HUES6 (cell line): ENCODE measurements at regions not wholly inside any gene's neighbourhood (a gene's known extent, or its start where the extent isn't known, plus 50 kb on each side); places are given as distances from the start of the nearest gene placed in this dataset.

ENCODE experiments used
- H3K27ac ChIP-seq: 2 replicates; pipeline ENCODE4 v1.7.0; 2013; ENCODE audit warnings: low read depth, mild to moderate bottlenecking, low read length, inconsistent platforms
- H3K27me3 ChIP-seq: 2 replicates; pipeline ENCODE4 v1.6.1; 2013; ENCODE audit warnings: low read length; ENCODE audit not compliant: control insufficient read depth, insufficient read depth
- H3K36me3 ChIP-seq: 2 replicates; pipeline ENCODE4 v1.6.1; 2013; ENCODE audit warnings: low read length; ENCODE audit not compliant: control insufficient read depth, insufficient read depth
- H3K4me1 ChIP-seq: 2 replicates; pipeline ENCODE4 v1.6.1; 2013; ENCODE audit warnings: low read length; ENCODE audit not compliant: control insufficient read depth, insufficient read depth
- H3K4me3 ChIP-seq: 2 replicates; pipeline ENCODE4 v1.5.1; 2013; ENCODE audit warnings: low read depth, low read length
- H3K9ac ChIP-seq: one replicate; pipeline ENCODE4 v1.6.1; 2013; ENCODE audit warnings: mild to moderate bottlenecking, low read length
- H3K9me3 ChIP-seq: 2 replicates; pipeline ENCODE4 v1.6.1; 2013; ENCODE audit warnings: low read depth, low read length; ENCODE audit not compliant: control insufficient read depth, insufficient read depth

DNA sequence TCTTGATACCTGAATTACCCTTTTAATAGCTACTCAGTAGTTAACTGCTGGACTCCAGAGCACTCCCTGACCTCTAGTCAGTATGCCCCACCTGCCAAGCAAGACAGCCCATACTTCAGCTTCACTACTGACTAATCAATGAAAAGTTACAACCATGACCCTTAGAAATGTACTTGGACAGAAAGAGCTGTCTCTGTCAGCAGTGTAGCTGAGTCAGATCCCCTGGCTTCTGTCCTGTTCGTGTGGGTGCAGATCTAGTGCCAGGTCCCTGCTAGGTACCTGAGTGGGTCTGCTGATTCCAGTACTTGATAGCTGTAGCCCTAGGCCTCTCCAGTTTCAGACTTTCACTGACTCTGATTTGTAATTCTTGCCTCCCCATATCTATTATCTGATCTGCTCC is 265.8 kb upstream of the POU2AF2 start:
- Histone ChIP-seq H3K4me3 (no peak overlapping the region), H3K9ac (no peak overlapping the region), H3K27ac (no peak overlapping the region), H3K9me3 (no peaks in the 10 kb centered on the region), H3K36me3 (no peaks in the 10 kb centered on the region), H3K4me1 (no peaks in the 10 kb centered on the region), H3K27me3 (no peaks in the 10 kb centered on the region)

DNA sequence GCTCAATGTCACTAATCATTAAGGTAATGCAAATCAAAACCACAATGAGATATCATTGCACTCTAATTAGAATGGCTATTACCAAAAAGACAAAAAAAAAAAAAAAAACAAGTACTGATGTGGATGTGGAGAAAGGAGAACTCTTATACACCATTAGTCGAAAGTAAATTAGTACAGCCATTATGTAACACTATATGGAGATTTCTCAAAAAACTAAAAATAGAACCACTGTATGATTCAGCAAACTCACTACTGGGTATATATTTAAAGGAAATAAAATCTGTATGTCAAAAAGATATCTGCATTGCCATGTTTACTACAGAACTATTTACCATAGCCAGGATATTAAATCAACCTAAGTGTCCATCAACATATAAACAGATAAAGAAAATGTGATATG is 265.4 kb upstream of the ARHGAP20 start:
- no peaks in the 10 kb centered on the region for H3K36me3 ChIP-seq
- no peak overlapping the region for H3K27ac ChIP-seq
- no peaks in the 10 kb centered on the region for H3K9me3 ChIP-seq
- no peaks in the 10 kb centered on the region for H3K27me3 ChIP-seq
- H3K4me1 ChIP-seq, result no peaks in the 10 kb centered on the region
- H3K9ac ChIP-seq, result no peak overlapping the region
- no peak overlapping the region for H3K4me3 ChIP-seq

DNA sequence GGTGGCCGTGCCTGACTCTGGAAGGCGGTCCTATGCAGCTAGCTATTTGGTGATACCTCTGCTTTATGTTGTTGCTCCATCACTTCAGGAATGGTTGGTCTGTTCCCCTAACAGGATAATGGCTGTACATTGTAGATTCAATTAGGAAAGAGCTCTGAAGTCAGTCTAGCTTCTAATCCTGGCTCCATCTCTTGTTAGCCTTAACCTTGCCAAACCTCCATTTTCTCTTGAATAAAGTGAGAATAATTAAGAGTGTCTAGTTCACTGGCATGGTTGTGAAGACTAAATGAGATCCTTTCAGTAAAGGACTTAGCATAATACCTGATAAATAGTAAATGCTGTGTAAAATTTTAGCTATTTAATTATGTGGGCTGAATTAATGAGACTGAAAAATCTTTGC is 262.5 kb upstream of the ARHGAP20 start:
- Histone ChIP-seq H3K27ac (no peak overlapping the region), H3K4me3 (no peak overlapping the region), H3K4me1 (no peaks in the 10 kb centered on the region), H3K9me3 (no peaks in the 10 kb centered on the region), H3K36me3 (no peaks in the 10 kb centered on the region), H3K27me3 (no peaks in the 10 kb centered on the region), H3K9ac (no peak overlapping the region)

GRCh38 chr11:110973401-110973980 is 261.3 kb upstream of the ARHGAP20 start:
- Histone ChIP-seq H3K9me3 (no peaks in the 10 kb centered on the region), H3K36me3 (no peaks in the 10 kb centered on the region), H3K27me3 (no peaks in the 10 kb centered on the region), H3K4me1 (no peaks in the 10 kb centered on the region), H3K9ac (no peak overlapping the region), H3K27ac (no peak overlapping the region), H3K4me3 (no peak overlapping the region)

- no peak overlapping the region for H3K27ac ChIP-seq
- no peak overlapping the region for H3K9ac ChIP-seq
Measured at GRCh38 chr11:110972640-110973039, 260.4 kb upstream of the ARHGAP20 start.

DNA sequence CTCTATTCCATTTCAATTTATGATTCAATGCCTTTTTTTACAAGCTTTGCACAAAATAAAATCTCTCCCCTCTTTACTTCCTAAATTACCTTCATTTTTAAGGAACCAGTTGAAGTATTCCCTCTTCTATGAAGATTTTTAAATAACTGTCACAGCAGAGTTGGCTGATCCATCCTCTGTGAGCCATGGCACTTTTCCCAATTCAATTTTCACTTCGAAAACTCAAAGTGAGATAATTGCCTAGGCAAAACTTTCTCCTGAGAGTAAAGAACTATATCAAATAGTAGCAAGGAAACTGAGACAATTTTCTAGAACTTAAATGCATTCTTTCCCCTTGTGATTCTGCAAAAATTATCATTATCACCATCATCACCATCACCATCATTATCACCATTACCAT is 259.9 kb upstream of the ARHGAP20 start:
- Histone ChIP-seq H3K9me3 (no peaks in the 10 kb centered on the region), H3K27ac (no peak overlapping the region), H3K36me3 (no peaks in the 10 kb centered on the region), H3K27me3 (no peaks in the 10 kb centered on the region), H3K4me1 (no peaks in the 10 kb centered on the region), H3K9ac (no peak overlapping the region), H3K4me3 (no peak overlapping the region)

More at GRCh38 chr11:110972640-110973039, 260.4 kb upstream of the ARHGAP20 start:
- Histone ChIP-seq H3K36me3 (no peaks in the 10 kb centered on the region), H3K27me3 (no peaks in the 10 kb centered on the region), H3K4me3 (no peak overlapping the region), H3K4me1 (no peaks in the 10 kb centered on the region), H3K9me3 (no peaks in the 10 kb centered on the region)

GRCh38 chr11:110971140-110971539 is 258.9 kb upstream of the ARHGAP20 start:
- no peak overlapping the region for H3K27ac ChIP-seq
- H3K9ac ChIP-seq, result no peak overlapping the region
- no peaks in the 10 kb centered on the region for H3K9me3 ChIP-seq
- no peak overlapping the region for H3K4me3 ChIP-seq
- no peaks in the 10 kb centered on the region for H3K36me3 ChIP-seq
- H3K4me1 ChIP-seq, result no peaks in the 10 kb centered on the region
- H3K27me3 ChIP-seq, result no peaks in the 10 kb centered on the region

DNA sequence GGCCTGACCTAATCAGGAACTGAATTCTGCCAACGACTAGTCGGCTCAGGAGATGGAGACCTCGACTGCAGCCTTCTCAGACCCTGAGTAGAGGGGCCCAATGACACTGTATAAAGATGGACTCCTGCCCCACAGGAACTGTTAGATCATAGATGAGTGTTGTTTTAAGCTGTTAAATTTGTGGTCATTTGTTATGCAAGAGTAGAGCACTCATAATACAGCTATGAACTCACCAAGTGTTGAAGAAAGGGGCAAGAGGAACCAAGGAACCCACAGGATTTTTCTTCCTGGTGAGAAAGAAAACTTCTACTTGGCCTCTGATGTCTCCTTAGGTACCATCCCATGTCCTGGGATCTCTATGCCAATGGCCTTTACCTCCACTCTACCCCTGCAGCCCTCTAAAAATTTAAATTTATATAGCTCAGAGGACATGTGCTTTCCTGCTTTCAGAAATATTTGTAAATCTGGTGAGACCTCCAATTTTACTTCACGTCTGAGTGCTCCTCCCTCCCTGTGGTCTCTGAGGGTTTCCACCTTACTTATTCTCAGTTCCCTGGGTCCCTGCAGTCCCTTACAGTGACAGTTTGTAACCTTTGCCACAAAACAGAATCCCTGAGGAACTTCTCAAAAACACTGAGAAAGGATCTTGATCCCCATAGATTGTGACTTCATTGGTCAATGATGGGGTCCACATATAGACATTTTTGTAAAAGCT is 256.3 kb upstream of the ARHGAP20 start:
- no peaks in the 10 kb centered on the region for H3K9me3 ChIP-seq
- no peak overlapping the region for H3K4me3 ChIP-seq
- no peaks in the 10 kb centered on the region for H3K27me3 ChIP-seq
- no peaks in the 10 kb centered on the region for H3K36me3 ChIP-seq
- H3K9ac ChIP-seq, result no peak overlapping the region
- H3K27ac ChIP-seq, result no peak overlapping the region
- H3K4me1 ChIP-seq, result no peaks in the 10 kb centered on the region

GRCh38 chr11:110966131-110966530 is 253.9 kb upstream of the ARHGAP20 start:
- H3K36me3 ChIP-seq, result no peaks in the 10 kb centered on the region

GRCh38 chr11:110962921-110963320 is 250.7 kb upstream of the ARHGAP20 start:
- Histone ChIP-seq H3K9ac (no peak overlapping the region), H3K4me3 (no peak overlapping the region), H3K36me3 (no peaks in the 10 kb centered on the region), H3K27ac (no peak overlapping the region), H3K9me3 (no peaks in the 10 kb centered on the region), H3K4me1 (no peaks in the 10 kb centered on the region), H3K27me3 (no peaks in the 10 kb centered on the region)

More at GRCh38 chr11:110966131-110966530, 253.9 kb upstream of the ARHGAP20 start:
- Histone ChIP-seq H3K4me1 (no peaks in the 10 kb centered on the region), H3K27me3 (no peaks in the 10 kb centered on the region), H3K9ac (no peak overlapping the region), H3K4me3 (no peak overlapping the region), H3K9me3 (no peaks in the 10 kb centered on the region), H3K27ac (no peak overlapping the region)

DNA sequence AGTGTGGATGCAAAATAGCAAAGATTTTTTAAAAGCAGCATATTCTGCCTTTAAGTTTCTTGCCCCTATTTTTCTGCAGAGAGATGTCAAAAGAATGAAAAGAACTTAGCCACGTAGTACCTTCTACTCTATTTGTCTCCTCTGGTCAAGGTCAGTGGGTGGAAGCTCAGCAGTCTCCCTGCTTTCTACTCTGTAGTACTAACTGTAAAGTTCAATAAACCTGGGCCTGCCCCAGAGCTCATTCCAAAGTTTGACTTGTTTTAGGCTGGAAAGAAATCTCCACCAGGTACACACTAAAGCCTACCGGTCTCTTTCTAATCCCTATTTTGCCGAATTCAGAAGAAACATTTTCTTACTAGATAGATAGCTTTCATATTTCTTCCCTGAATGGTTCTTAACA is 247.9 kb upstream of the ARHGAP20 start:
- no peak overlapping the region for H3K27ac ChIP-seq
- H3K36me3 ChIP-seq, result no peaks in the 10 kb centered on the region
- no peaks in the 10 kb centered on the region for H3K27me3 ChIP-seq
- H3K9ac ChIP-seq, result no peak overlapping the region
- no peaks in the 10 kb centered on the region for H3K9me3 ChIP-seq
- H3K4me1 ChIP-seq, result no peaks in the 10 kb centered on the region
- H3K4me3 ChIP-seq, result no peak overlapping the region
